NCI-H345 (cell line): ENCODE measurements at regions not wholly inside any gene's neighbourhood (a gene's known extent, or its start where the extent isn't known, plus 50 kb on each side); places are given as distances from the start of the nearest gene placed in this dataset.

Experiments
- DNase-seq: peaks from one replicate; lab custom pipeline; 2025; lab: John Stamatoyannopoulos, UW

- DNase-seq = no peak
Observed at GRCh38 chr18:40662898-40663437, 1292.1 kb upstream of the PIK3C3 start.

GRCh38 chr18:40653682-40654081, 1301.4 kb upstream of the PIK3C3 start:
- no peak for DNase-seq

GRCh38 chr18:40652321-40652720, 1302.7 kb upstream of the PIK3C3 start:
- no peak for DNase-seq

GRCh38 chr18:40651163-40651562, 1303.9 kb upstream of the PIK3C3 start:
- no peak for DNase-seq

GRCh38 chr18:40642692-40643229, 1312.3 kb upstream of the PIK3C3 start:
- DNase-seq = no peak

- no peak for DNase-seq
Observed at GRCh38 chr18:40631319-40631718, 1323.7 kb upstream of the PIK3C3 start.

GRCh38 chr18:40630496-40630895, 1324.5 kb upstream of the PIK3C3 start:
- DNase-seq = no peak

GRCh38 chr18:40624959-40625358, 1330.1 kb upstream of the PIK3C3 start:
- no peak for DNase-seq

- DNase-seq = no peak
Observed at GRCh38 chr18:40613721-40614120, 1341.3 kb upstream of the PIK3C3 start.

GRCh38 chr18:40612356-40612755, 1342.7 kb upstream of the PIK3C3 start:
- no peak for DNase-seq

GRCh38 chr18:40608226-40608625, 1346.8 kb upstream of the PIK3C3 start:
- DNase-seq = no peak

- peak; percentile 48 for DNase-seq
Observed at GRCh38 chr18:40607542-40608148, 1347.4 kb upstream of the PIK3C3 start.

GRCh38 chr18:40606996-40607395, 1348.0 kb upstream of the PIK3C3 start:
- DNase-seq = no peak

- DNase-seq = no peak
Observed at GRCh38 chr18:40583671-40584070, 1371.4 kb upstream of the PIK3C3 start.

GRCh38 chr18:40582105-40582504, 1372.9 kb upstream of the PIK3C3 start:
- DNase-seq = no peak

GRCh38 chr18:40577981-40578365, 1377.1 kb upstream of the PIK3C3 start:
- no peak for DNase-seq

GRCh38 chr18:40577239-40577980, 1377.6 kb upstream of the PIK3C3 start:
- no peak for DNase-seq

GRCh38 chr18:40576507-40577115, 1378.4 kb upstream of the PIK3C3 start:
- no peak for DNase-seq

- no peak for DNase-seq
Observed at GRCh38 chr18:40570615-40571014, 1384.4 kb upstream of the PIK3C3 start.

GRCh38 chr18:40569605-40570004, 1385.4 kb upstream of the PIK3C3 start:
- no peak for DNase-seq

GRCh38 chr18:40566510-40566844, 1388.6 kb upstream of the PIK3C3 start:
- DNase-seq = no peak

GRCh38 chr18:40565805-40566509, 1389.1 kb upstream of the PIK3C3 start:
- DNase-seq = no peak
